GM21619 (cell line): ENCODE measurements at regions not wholly inside any gene's neighbourhood (a gene's known extent, or its start where the extent isn't known, plus 50 kb on each side); places are given as distances from the start of the nearest gene placed in this dataset.

Experiments
- ATAC-seq: cut with Tn5 transposase; IDR thresholded peaks from one replicate; pipeline ENCODE4 v1.9.1; 2021; ENCODE audit not compliant: unreplicated experiment

- ATAC-seq = no peak
Measured at GRCh38 chr5:61596265-61596664, 264.2 kb downstream of the ZSWIM6 start.

GRCh38 chr5:61597684-61598083, 265.6 kb downstream of the ZSWIM6 start:
- no peak for ATAC-seq

GRCh38 chr5:61598126-61598525, 266.1 kb downstream of the ZSWIM6 start:
- no peak for ATAC-seq

GRCh38 chr5:61599370-61600122, 267.5 kb downstream of the ZSWIM6 start:
- ATAC-seq = no peak

- ATAC-seq = no peak
Measured at GRCh38 chr5:61600123-61600444, 268.0 kb downstream of the ZSWIM6 start.

- no peak for ATAC-seq
Measured at GRCh38 chr5:61600945-61601511, 269.0 kb downstream of the ZSWIM6 start.

- no peak for ATAC-seq
Measured at GRCh38 chr5:61603211-61603908, 271.3 kb downstream of the ZSWIM6 start.

GRCh38 chr5:61604076-61605025, 272.3 kb downstream of the ZSWIM6 start:
- ATAC-seq = no peak

GRCh38 chr5:61609840-61610677, 278.0 kb downstream of the ZSWIM6 start:
- no peak for ATAC-seq

- ATAC-seq = no peak
Measured at GRCh38 chr5:61610678-61611024, 278.6 kb downstream of the ZSWIM6 start.

- ATAC-seq = no peak
Measured at GRCh38 chr5:61612431-61612830, 280.4 kb downstream of the ZSWIM6 start.

- ATAC-seq = no peak
Measured at GRCh38 chr5:61613679-61614078, 281.6 kb downstream of the ZSWIM6 start.

GRCh38 chr5:61614606-61615005, 282.5 kb downstream of the ZSWIM6 start:
- no peak for ATAC-seq

GRCh38 chr5:61617039-61617438, 285.0 kb downstream of the ZSWIM6 start:
- ATAC-seq = no peak

GRCh38 chr5:61617995-61618525, 286.0 kb downstream of the ZSWIM6 start:
- no peak for ATAC-seq

GRCh38 chr5:61618577-61618976, 286.5 kb downstream of the ZSWIM6 start:
- ATAC-seq = no peak

GRCh38 chr5:61619289-61619688, 287.2 kb downstream of the ZSWIM6 start:
- no peak for ATAC-seq

GRCh38 chr5:61619777-61620518, 287.9 kb downstream of the ZSWIM6 start:
- ATAC-seq = no peak

- ATAC-seq = no peak
Measured at GRCh38 chr5:61620699-61621182, 288.7 kb downstream of the ZSWIM6 start.
